ENCODE measurements at regions not wholly inside any gene's neighbourhood (a gene's known extent, or its start where the extent isn't known, plus 50 kb on each side); places are given as distances from the start of the nearest gene placed in this dataset.

DNA sequence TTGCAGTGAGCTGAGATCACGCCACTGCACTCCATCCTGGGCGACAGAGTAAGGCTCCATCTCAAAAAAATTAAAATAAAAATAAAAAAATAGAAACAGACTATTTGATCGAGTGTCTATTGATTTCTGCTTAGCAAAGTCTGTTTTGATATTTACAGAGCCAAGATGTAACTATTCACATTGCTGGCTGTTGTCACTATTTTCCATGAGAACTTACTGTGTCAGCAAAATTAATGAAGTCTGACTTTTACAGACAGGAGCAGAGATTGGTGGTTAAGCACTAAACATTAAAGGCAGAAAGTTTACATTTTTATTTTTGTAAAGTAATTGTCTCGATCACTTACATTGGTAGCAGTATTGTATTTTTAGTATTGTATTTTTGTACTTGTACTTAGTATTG, 85.0 kb upstream of the CCDC28A start:
- intact Hi-C loops (cut with DNase I, micrococcal nuclease), result no loop called here
- no peak overlapping the region for H3K4me3 Mint-ChIP-seq
- ATAC-seq (no peak), DNase-seq (no peak)
- H3K36me3 Mint-ChIP-seq (ENCODE audit: low read depth), result no peaks in the 10 kb centered on the region
- H3K27me3 Mint-ChIP-seq, result peaks cover 17% of the 10 kb centered on the region
- POLR2A ChIA-PET, result no interaction called here
- CTCF ChIA-PET, result no interaction called here
- H3K27ac Mint-ChIP-seq, result no peak overlapping the region
- H3K9me3 Mint-ChIP-seq (ENCODE audit: low read depth), result no peaks in the 10 kb centered on the region
- peaks cover 8% of the 10 kb centered on the region for H3K4me1 Mint-ChIP-seq

DNA sequence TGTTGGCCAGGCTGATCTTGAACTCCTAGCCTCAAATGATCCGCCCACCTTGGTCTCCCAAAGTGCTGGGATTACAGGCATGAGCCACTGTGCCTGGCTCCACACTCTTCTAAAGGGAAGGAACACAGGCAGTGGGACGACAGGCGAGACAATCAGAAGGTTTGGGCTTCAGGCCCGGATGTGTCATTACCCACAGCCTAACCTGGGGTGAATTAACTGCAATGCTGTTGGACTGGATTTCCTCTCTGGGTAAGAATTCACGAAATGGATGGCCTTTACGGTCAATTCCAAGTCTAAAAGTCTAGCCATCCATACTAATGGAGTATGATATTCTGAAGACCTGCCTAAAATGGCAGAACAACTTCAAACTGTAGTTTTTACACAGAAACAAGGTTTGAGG, 83.7 kb upstream of the CCDC28A start:
- H3K27ac Mint-ChIP-seq, result no peak overlapping the region
- peaks cover 10% of the 10 kb centered on the region for H3K4me1 Mint-ChIP-seq
- H3K4me3 Mint-ChIP-seq, result no peak overlapping the region
- POLR2A ChIA-PET, result no interaction called here
- CTCF ChIA-PET, result interaction anchor here (1.1 kb wide), 1 partner anchor 30 kb away, joined by 3 read pairs; no protein-coding TSS in a partner anchor
- peaks cover 24% of the 10 kb centered on the region for H3K27me3 Mint-ChIP-seq
- no peak for ATAC-seq
- H3K9me3 Mint-ChIP-seq (ENCODE audit: low read depth), result no peaks in the 10 kb centered on the region
- intact Hi-C loops (cut with DNase I, micrococcal nuclease), result loop anchor here in 1 of 2 experiments (5.0 kb wide), 2 partner anchors 263 to 337 kb away; partner anchors contain the start of gene ABRACL
- no peak for DNase-seq
- H3K36me3 Mint-ChIP-seq (ENCODE audit: low read depth), result no peaks in the 10 kb centered on the region

DNA sequence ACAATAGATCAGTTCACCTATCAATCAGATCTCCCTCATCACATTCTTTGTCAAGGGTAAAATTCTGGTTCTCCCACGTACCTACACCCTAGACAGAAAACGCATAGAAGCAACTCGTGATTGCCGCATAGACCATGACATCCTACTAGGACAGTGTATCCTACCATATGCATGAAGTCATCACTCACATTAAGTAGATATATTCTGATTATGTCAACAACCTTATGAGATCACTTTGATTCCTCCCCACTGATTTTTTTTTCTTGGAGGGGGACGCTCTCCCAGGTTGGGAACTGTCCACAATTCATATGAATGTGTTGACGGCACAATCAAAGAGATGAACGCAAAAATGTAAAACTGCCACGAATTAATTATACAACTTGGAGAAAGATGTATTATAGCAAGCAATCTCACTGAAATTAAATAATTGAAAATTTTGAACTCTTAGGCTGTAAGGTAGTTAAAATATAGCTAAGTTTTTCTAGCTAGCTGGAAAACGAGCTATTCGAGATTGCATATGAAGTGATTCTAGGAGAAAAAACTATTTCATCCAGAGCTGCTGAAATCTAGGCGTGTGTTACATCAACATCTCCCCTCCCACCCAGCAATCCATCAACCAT, 82.5 kb upstream of the CCDC28A start:
- Mint-ChIP-seq H3K4me3 (peak overlapping the region; percentile 63), H3K36me3 (ENCODE audit: low read depth) (no peaks in the 10 kb centered on the region), H3K27ac (no peak overlapping the region), H3K9me3 (ENCODE audit: low read depth) (no peaks in the 10 kb centered on the region), H3K4me1 (peaks cover 10% of the 10 kb centered on the region), H3K27me3 (peaks cover 29% of the 10 kb centered on the region)
- ChIA-PET CTCF (interaction anchor here (0.6 to 1.2 kb wide), 10 partner anchors 8 to 670 kb away, joined by 3 to 5 read pairs (median 3); partner anchors contain the start of gene REPS1), POLR2A (no interaction called here)
- DNase-seq (no peak), ATAC-seq (no peak)
- intact Hi-C loops (cut with DNase I, micrococcal nuclease), result loop anchor here in 1 of 2 experiments (5.0 kb wide), 2 partner anchors 264 to 336 kb away; partner anchors contain the start of gene ABRACL

DNA sequence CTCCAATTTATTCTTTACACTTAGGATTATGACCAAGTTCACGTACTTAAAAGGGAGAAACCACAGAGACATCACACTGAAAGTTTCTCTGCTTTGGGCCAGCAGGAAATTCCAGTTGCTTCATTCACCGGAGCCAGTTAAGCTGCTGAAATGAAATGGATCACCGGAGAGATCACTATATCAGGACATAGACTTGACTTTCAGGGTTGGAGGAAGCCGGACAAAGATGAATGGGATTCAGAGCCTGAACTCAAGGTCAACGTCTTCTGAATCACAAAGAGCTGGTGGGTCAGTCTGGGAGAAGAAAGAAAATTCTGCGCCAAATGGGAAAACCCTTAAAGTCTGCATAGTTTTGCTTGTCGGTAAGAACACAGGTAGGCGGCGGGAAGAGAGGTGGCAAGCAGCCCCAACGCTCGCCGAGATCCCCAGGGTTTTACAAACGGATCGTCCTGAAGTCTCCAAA, 81.9 kb upstream of the CCDC28A start:
- ChIA-PET POLR2A (no interaction called here), CTCF (interaction anchor here (0.6 to 1.2 kb wide), 11 partner anchors 9 to 1054 kb away, joined by 3 to 5 read pairs (median 3); partner anchors contain the start of gene REPS1)
- intact Hi-C loops (cut with DNase I, micrococcal nuclease), result loop anchor here (1.0 to 5.0 kb wide), 9 partner anchors 37 to 673 kb away; partner anchors contain the start of genes CCDC28A (in 2 of the 2) and ABRACL (in 1 of the 2)
- Mint-ChIP-seq H3K9me3 (ENCODE audit: low read depth) (no peaks in the 10 kb centered on the region), H3K27me3 (peaks cover 29% of the 10 kb centered on the region), H3K36me3 (ENCODE audit: low read depth) (no peaks in the 10 kb centered on the region), H3K4me1 (peaks cover 10% of the 10 kb centered on the region), H3K4me3 (peak overlapping the region; percentile 63), H3K27ac (no peak overlapping the region)
- DNase-seq, result no peak
- ATAC-seq, result no peak

DNA sequence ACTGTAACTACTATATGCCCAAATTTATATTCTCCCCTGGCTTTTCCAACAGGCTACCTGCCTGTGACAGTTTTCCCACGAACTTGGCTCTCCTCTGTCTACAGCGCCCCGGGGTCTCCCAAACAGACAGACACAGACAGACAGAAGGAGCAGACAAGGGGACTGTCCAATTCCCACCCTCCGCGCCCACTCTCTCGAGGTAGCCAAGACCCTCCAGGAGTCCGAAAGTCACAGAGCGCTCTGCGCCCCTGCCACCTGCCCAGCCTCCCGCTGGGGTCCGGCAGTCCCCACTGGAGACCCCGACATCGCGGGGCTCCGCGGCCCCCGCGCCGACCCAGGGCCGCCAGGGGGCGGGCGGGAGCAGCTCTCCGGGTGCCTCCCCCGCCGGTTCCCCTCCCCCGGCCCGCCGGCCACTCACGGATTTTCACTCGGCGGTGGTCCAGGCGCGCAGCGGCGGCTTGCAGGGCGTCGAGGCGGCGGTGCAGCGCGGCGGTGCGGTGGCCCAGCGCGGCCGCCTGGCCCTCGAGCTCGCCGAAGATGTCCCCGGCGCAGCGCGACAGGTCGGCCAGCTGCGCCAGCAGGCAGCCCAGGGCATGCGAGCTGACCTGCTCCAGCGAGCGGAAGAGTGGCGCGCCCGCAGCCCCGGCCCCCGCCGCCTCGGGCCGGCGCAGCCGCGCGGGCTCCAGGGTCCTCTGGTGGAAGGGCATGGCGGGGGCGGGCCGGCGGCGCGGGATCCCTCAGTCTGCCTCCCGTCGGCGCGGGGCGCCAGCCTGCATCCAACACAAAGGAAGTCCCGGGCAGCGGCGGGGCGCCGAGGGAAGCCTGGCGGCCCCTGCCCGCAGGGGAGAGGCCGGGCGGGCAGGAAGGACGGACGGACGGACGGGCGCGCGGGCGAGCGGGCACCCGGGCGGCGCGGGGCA, 81.3 kb upstream of the CCDC28A start:
- Mint-ChIP-seq H3K4me1 (peaks cover 10% of the 10 kb centered on the region), H3K36me3 (ENCODE audit: low read depth) (no peaks in the 10 kb centered on the region), H3K9me3 (ENCODE audit: low read depth) (no peaks in the 10 kb centered on the region), H3K27ac (no peak overlapping the region), H3K4me3 (peak overlapping the region; percentile 68), H3K27me3 (peaks cover 29% of the 10 kb centered on the region)
- peak; percentile 63 for ATAC-seq
- DNase-seq, result peak; percentile 74
- CTCF ChIA-PET, result interaction anchor here (0.6 to 1.3 kb wide), 10 partner anchors 11 to 1122 kb away, joined by 3 to 5 read pairs (median 3); no protein-coding TSS in a partner anchor
- intact Hi-C loops (cut with DNase I, micrococcal nuclease), result loop anchor here (1.0 to 5.0 kb wide), 9 partner anchors 38 to 672 kb away; partner anchors contain the start of genes CCDC28A (in 2 of the 2) and ABRACL (in 1 of the 2)
- POLR2A ChIA-PET, result no interaction called here

DNA sequence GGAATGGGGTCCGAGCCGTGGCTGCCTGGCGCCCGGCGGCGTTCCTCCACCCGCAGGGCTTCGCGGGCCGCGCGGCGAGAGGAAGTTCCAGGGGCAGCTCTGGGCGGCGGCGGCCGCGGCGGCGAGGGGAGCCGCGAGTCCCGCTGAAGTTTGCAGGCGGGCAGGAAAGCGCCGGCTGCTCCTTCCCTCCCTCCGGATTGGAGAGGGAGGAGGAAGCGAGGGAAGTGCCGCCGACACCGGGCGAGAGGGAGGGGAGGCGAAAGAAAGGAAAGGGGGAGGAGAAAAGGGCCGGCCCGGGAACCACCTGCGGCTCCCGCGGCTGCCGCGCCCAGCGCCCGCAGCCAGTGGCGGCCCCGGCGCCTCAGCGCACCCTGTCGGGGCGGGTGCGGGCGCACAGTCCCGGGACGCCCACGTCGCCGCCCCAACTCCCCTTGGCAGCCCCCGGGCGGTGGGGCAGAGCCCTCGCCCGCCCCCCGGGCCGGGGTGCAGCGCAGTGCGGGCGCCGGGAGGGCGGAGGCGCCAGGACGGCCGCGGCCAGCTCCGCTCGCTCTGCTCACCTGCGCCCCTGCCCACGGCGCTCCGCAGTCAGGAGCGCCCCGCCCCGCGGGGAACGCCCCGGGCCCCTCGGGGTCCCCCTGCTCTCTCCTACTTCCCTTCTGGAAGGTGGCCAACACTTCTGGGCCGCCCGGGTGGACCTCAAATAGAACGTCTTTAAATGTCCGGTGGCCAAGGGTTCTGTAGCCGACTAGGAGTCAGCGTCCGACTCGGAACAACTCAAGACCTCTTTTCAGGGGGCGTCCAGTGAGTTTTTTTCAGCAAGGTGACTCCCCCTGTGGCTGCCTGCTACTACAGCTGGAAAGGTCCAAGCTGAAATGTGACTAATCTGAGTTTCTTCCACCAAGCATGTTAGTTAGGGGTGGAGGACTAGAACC, 80.3 kb upstream of the CCDC28A start:
- Mint-ChIP-seq H3K36me3 (ENCODE audit: low read depth) (no peaks in the 10 kb centered on the region), H3K27ac (peak overlapping the region; percentile 55), H3K9me3 (ENCODE audit: low read depth) (no peaks in the 10 kb centered on the region), H3K4me3 (peak overlapping the region; percentile 73), H3K27me3 (peaks cover 32% of the 10 kb centered on the region), H3K4me1 (peaks cover 10% of the 10 kb centered on the region)
- ChIA-PET CTCF (interaction anchor here (0.8 to 1.3 kb wide), 7 partner anchors 24 to 663 kb away, joined by 3 to 4 read pairs (median 3); no protein-coding TSS in a partner anchor), POLR2A (interaction anchor here (0.6 kb wide), 1 partner anchor 66 kb away, joined by 3 read pairs; no protein-coding TSS in a partner anchor)
- intact Hi-C loops (cut with DNase I, micrococcal nuclease), result loop anchor here (1.0 to 5.0 kb wide), 9 partner anchors 38 to 672 kb away; partner anchors contain the start of genes CCDC28A (in 2 of the 2) and ABRACL (in 1 of the 2)
- ATAC-seq, result peak; percentile 64
- DNase-seq, result peak; percentile 48

DNA sequence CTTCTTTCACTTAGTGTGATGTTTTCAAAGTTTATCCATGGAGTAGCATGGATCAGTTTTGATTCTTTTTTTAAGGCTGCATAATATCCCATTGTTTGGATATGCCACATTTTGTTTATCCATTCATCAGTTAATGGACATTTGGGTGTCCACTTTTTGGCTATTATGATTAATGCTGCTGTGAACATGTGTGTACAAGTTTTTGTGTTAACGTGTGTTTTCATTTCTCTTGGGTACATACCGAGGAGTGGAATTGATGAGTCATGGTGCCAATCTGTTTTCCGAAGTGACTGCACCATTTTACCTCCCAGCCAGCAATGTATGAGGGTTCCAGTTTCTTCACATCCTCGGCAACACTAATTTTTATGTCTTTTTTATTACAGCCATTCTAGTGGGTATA, 78.4 kb upstream of the CCDC28A start:
- H3K27ac Mint-ChIP-seq, result no peak overlapping the region
- no peaks in the 10 kb centered on the region for H3K36me3 Mint-ChIP-seq (ENCODE audit: low read depth)
- DNase-seq (no peak), ATAC-seq (no peak)
- POLR2A ChIA-PET, result no interaction called here
- intact Hi-C loops (cut with DNase I, micrococcal nuclease), result no loop called here
- H3K27me3 Mint-ChIP-seq, result peaks cover 28% of the 10 kb centered on the region
- H3K9me3 Mint-ChIP-seq (ENCODE audit: low read depth), result no peaks in the 10 kb centered on the region
- H3K4me1 Mint-ChIP-seq, result peaks cover 10% of the 10 kb centered on the region
- H3K4me3 Mint-ChIP-seq, result no peak overlapping the region
- CTCF ChIA-PET, result no interaction called here

DNA sequence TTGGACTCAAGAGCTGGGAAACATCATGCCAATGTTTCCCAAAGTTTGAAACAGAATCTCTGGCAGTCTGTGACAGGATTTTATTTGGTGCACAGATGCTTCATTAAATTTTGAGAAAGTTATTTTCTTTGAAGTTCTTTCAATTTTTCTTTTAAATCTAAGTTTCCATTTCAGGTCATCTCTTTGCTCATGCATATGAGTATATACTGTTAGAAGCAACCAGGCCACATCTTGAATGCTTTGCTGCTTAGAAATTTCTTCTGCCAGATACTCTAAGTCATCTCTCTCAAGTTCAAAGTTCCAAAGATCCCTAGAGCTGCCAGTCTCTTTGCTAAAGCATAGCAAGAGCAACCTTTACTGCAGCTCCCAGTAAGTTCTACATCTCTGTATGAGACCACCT, 59.1 kb upstream of the CCDC28A start:
- H3K27me3 Mint-ChIP-seq, result peaks cover 18% of the 10 kb centered on the region
- H3K27ac Mint-ChIP-seq, result no peak overlapping the region
- ATAC-seq, result no peak

DNA sequence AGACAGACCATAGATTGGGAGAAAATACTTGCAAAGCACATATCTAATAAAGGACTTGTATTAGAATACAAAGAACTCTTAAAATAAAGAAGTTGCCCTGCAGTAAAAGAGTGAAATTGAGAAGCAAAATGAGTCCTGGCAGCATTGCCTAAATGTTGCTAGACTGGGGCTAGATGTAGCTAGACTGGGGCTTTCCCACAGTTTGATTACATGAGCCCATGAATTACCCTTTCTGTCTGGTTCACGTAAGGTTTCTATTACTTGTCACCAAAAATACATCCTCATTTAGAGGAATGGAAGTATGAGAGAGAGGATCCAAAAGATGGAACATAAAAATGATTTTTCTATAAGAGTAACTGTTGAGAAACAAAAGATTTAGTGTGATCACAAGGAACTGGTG, 57.6 kb upstream of the CCDC28A start:
- ATAC-seq (no peak), DNase-seq (no peak)
- intact Hi-C loops (cut with DNase I, micrococcal nuclease), result no loop called here
- Mint-ChIP-seq H3K4me3 (no peak overlapping the region), H3K27me3 (peaks cover 14% of the 10 kb centered on the region), H3K9me3 (ENCODE audit: low read depth) (peaks cover 11% of the 10 kb centered on the region), H3K4me1 (no peaks in the 10 kb centered on the region), H3K36me3 (ENCODE audit: low read depth) (no peaks in the 10 kb centered on the region), H3K27ac (no peak overlapping the region)
- POLR2A ChIA-PET, result no interaction called here
- CTCF ChIA-PET, result interaction anchor here (1.3 kb wide), 1 partner anchor 26 kb away, joined by 3 read pairs; no protein-coding TSS in a partner anchor

More for the DNA sequence above, 59.1 kb upstream of the CCDC28A start:
- POLR2A ChIA-PET, result no interaction called here
- intact Hi-C loops (cut with DNase I, micrococcal nuclease), result no loop called here
- H3K4me1 Mint-ChIP-seq, result no peaks in the 10 kb centered on the region
- H3K36me3 Mint-ChIP-seq (ENCODE audit: low read depth), result no peaks in the 10 kb centered on the region
- CTCF ChIA-PET, result interaction anchor here (0.8 kb wide), 1 partner anchor 180 kb away, joined by 3 read pairs; no protein-coding TSS in a partner anchor
- peaks cover 11% of the 10 kb centered on the region for H3K9me3 Mint-ChIP-seq (ENCODE audit: low read depth)
- DNase-seq, result no peak
- no peak overlapping the region for H3K4me3 Mint-ChIP-seq

DNA sequence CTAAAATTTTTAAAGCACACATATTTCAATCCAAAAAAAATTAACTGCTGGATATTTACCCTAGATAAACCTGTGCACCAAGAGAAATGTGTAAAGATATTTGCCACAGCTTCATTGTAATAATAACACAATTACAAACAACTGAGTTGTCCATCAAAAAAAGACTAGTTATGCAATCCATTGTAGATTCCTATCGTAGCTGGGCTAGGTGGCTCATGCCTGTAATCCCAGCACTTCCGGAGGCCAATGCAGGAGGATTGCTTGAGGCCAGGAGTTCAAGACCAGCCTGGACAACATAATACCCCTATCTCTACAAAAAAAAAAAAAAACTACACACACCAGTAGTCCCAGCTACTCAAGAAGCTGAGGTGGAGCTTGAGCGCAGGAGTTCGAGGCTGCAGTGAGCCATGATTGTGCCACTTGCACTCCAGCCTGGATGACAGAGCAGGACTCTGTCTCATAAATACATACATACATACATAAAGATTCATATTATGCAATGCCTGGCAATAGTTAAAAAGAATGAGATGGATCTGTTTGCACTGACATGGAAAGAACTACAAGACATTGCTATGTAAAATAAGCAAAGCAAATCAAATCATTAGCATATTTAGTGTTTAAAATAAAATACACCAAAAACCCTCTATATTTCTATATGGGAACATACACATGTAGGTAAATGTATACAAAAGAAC, 56.5 kb upstream of the CCDC28A start:
- POLR2A ChIA-PET, result no interaction called here
- Mint-ChIP-seq H3K27me3 (peaks cover 14% of the 10 kb centered on the region), H3K36me3 (ENCODE audit: low read depth) (no peaks in the 10 kb centered on the region), H3K4me3 (no peak overlapping the region), H3K4me1 (no peaks in the 10 kb centered on the region), H3K27ac (no peak overlapping the region), H3K9me3 (ENCODE audit: low read depth) (peaks cover 11% of the 10 kb centered on the region)
- intact Hi-C loops (cut with DNase I, micrococcal nuclease), result no loop called here
- DNase-seq (no peak), ATAC-seq (no peak)
- CTCF ChIA-PET, result interaction anchor here (0.6 to 1.4 kb wide), 4 partner anchors 24 to 58 kb away, joined by 3 to 4 read pairs (median 3); no protein-coding TSS in a partner anchor

Measured in activated CD4-positive, alpha-beta T cell treated with anti-CD3 and anti-CD28 coated beads for 36 hours (primary cell).